Islet precursor cell (in vitro differentiated cells): ENCODE measurements at regions not wholly inside any gene's neighbourhood (a gene's known extent, or its start where the extent isn't known, plus 50 kb on each side); places are given as distances from the start of the nearest gene placed in this dataset.

ENCODE experiments used
- DNase-seq: peaks from one replicate; pipeline ENCODE4 v3.0.0-alpha.2; 2018

- no peak for DNase-seq
Observed at GRCh38 chr7:26011039-26011696, 140.8 kb upstream of the NFE2L3 start.

GRCh38 chr7:26013551-26014083 lies 138.4 kb upstream of the NFE2L3 start:
- DNase-seq, result no peak

DNA sequence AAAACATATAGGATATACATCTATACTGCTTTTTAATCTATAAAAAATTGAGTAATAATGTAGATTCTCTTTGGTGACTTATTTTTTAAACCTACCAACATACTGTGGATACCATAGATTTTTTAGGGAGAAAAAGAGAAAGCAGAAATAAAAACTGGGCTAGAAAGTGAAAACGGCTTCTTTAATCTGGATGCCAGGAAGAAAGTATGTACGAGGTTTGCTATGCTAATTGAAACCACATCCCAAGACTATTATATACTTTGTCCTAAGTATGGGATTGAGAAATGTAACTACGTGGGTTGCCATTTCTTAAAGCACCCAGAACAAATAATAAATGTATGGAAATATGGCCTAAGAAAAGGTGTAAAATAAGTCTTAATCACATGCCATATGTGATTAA lies 129.0 kb upstream of the NFE2L3 start:
- no peak for DNase-seq

DNA sequence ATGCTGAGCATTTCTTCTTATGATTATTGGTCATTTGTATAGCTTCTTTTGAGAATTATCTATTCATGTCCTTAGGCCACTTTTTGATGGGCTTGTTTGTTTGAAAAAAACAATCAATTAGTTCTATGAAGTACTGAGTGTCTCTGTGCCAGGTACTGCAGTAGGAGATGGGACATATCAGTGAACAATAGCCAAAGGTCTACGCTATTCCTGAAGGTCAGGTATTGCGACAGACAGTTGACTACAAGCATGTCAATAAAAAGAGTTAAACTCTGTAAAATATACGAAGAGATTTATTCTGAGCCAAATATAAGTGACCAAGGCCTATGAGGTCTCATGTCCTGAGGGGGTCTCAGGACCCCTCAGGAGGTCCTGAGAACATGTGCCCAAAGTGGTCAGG lies 122.1 kb upstream of the NFE2L3 start:
- DNase-seq, result no peak

GRCh38 chr7:26034391-26034790 lies 117.6 kb upstream of the NFE2L3 start:
- no peak for DNase-seq

- DNase-seq, result no peak
Observed at GRCh38 chr7:26035552-26035951, 116.4 kb upstream of the NFE2L3 start.

DNA sequence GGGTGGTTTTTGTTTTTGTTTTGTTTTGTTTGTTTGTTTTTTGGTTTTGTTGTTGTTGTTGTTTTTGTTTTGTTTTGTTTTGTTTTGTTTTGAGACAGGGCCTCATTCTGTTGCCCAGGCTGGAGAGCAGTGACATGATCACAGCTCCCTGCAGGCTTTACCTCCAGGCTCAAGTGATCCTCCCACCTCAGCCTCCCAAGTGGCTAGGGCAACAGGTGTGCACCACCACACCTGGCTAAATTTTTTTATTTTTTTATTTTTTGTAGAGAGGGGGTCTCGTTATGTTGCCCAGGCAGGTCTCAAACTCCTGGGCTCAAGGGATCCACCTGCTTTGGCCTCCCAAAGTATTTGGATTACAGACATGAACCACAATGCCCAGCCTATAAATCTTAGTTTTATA lies 115.9 kb upstream of the NFE2L3 start:
- DNase-seq, result no peak

GRCh38 chr7:26038201-26038990 lies 113.6 kb upstream of the NFE2L3 start:
- no peak for DNase-seq

DNA sequence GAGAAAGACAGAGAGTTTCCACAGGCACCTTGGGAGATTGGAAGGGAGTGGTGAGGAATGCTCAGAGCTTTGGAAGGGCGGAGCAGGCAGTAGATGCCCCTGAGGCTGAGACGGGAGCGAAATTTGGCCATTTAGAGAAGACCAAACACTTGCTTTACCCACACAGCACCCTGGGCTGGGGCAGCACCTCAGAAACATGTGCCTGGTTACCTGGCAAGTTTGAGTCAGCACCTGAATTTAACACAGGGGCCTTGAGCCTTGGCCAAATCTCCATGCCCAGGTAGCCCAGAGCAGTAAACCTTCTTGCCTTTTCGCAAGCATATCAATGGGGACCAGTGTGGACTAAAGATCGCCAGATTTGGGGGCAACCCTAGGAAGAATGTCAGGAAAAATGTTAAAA lies 111.9 kb upstream of the NFE2L3 start:
- DNase-seq, result no peak

- DNase-seq, result no peak
Observed at GRCh38 chr7:26042237-26042636, 109.8 kb upstream of the NFE2L3 start.

- DNase-seq, result no peak
Observed at GRCh38 chr7:26043801-26044200, 108.2 kb upstream of the NFE2L3 start.

- no peak for DNase-seq
Observed at GRCh38 chr7:26044320-26044719, 107.7 kb upstream of the NFE2L3 start.

GRCh38 chr7:26046150-26046549 lies 105.8 kb upstream of the NFE2L3 start:
- DNase-seq, result no peak

DNA sequence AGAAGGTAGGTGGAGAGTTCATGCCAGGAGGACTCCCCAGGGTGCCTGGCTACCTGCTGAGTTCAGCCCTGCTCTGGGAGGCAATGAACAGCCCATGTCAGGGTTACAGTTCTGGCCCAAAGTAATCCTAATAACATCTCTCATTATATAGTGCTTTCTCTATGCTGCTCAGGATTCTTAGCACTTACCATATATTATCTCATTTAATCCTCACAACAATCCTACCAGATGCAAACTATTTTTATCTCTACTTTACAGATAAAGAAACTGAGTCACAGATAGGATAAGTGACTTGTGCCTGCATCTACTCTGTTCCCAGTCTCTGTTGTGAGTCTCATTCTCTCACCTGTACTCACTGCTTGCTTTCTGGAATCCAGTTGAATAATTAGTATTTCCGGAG lies 105.1 kb upstream of the NFE2L3 start:
- DNase-seq, result no peak

GRCh38 chr7:26048663-26049062 lies 103.3 kb upstream of the NFE2L3 start:
- DNase-seq, result no peak

DNA sequence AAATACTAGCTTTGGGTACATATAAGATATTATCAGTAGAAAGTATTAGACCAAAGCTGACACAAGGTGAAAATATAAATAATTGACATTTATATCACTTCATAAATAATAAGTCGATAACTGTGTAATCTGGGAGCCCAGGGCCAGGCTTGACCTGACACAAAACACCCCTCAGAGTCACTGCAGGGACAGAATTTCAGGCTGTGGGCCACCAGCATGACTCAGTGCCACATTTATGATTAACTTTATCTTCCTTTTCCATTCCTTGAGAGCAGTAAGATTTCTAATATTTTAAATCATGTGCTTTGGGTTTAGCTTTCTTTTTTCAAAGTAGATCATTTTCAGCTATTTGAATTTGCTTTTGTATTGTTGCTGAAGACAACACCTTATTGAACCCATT lies 102.9 kb upstream of the NFE2L3 start:
- DNase-seq, result no peak

DNA sequence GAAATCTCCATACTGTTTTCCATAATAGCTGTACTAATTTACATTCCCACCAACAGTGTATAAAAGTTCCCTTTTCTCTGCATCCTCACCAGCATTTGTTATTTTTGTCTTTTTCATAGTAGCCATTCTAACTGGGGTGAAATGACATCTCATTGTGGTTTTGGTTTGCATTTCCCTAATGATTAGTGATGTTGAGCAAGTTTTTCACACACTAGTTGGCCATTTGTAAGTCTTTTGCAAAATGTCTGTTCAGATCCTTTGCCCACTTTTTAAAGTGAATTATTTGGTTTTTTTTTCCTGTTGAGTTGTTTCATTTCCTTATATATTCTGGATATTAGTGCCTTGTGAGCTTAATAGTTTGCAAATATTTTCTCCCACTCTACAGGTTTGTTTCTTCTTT lies 101.0 kb upstream of the NFE2L3 start:
- DNase-seq, result no peak

DNA sequence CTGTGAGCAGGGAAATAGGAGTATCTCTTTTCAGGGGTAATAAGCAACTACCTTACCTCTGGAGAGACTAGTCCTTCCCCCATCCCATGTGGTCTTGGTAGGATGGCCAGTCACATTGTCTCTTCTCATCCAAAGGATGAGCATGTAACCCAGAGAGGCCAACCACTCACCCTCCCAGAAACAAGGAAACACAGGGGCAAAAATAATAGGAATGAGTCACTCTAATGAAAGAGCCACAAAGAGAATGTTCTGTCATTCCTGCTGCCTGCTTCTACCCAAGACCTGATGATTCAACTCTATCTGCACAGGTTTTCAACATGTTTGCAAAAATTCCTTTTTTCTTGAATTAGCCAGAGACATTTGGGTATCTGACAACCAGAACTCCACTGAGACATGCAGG lies 99.3 kb upstream of the NFE2L3 start:
- no peak for DNase-seq

DNA sequence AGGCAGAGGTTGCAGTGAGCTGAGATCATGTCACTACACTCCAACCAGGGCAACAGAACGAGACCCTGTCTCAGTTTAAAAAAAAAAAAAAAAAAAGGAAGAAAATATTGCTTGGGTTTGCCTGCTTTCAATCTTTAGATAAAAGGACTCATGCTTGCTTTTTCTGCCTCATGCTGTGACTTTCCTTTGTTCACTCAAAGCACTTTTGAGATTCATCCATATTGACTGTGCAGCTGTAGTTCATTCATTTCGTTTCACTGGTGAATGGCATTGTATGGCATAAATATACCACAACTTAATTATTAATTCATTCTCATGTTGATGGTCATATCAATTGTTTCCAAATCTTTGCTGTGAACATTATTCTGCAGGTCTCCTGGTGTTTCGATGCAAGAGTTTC lies 97.6 kb upstream of the NFE2L3 start:
- DNase-seq, result no peak

DNA sequence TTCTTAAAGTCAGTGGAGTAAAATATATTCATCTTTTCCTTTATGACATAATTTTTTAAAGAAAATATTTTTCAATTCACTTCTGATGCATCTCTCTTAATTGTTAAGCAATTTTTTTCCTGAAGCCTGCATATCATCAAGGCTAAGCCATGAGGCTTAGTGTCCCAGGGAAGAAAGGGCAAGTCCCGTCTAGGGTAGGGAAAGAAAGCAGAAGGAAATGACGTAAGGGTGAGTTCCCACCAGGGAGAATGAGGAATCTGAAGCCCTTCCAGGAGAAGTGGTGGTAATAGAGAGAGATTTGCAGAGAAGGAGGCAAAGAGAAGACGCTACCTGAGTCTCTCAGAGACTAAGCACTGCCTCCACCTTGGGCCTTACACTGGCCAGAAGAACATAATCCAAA lies 96.8 kb upstream of the NFE2L3 start:
- DNase-seq, result no peak

- no peak for DNase-seq
Observed at GRCh38 chr7:26060733-26061677, 91.0 kb upstream of the NFE2L3 start.

DNA sequence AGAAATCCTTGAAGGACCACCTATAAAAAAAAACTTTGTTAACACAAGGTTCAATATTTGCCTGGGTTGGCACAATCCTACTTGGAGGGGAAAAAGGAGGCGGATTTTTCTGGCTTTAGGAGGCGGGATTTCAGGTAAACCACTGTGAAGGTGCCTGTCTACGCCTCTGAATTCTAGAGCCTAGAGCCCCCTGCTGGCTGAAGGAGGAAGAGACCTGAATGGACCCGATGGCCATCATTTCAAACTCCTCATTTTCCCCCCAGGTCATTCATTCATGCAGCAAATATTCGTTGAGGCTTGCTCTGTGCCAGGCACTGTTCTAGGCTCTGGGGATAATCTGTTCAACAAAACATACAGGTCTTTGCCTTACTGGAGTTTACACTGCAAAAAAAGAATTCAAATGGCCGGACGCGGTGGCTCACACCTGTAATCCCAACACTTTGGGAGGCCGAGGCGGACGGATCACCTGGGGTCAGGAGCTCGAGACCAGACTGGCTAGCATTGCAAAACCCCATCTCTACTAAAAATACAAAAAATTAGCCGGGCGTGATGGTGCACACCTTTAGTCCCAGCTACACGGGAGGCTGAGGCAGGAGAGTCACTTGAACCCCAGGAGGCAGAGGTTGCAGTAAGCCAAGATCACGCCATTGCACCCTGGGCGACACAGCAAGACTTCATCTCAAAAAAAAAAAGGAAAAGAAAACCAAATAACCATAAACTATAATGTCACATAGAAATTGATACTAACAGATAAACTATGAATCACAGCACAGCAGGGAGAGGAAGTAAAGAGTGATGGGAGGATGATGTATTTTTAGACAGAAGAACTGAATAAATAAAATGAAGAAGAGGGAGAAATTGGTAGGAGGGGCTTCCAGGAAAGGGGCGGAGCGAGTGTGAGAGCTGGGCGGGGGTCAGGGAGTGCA lies 90.1 kb upstream of the NFE2L3 start:
- DNase-seq, result peak; percentile 84
